BLaER1 treated with 17β-estradiol and CSF1 and Interleukin-3, amounts not matched to agents 10 nM and 100 nM (cell line): ENCODE measurements at regions not wholly inside any gene's neighbourhood (a gene's known extent, or its start where the extent isn't known, plus 50 kb on each side); places are given as distances from the start of the nearest gene placed in this dataset.

Experiments used
- H3K27ac ChIP-seq, 11 experiments: shearing (Covaris generic); formaldehyde crosslinking; 2 replicates each; pipeline ENCODE4 v1.8.1; 2022
- H3K27me3 ChIP-seq, 11 experiments: shearing (Covaris generic); formaldehyde crosslinking; 2 replicates each; pipeline ENCODE4 v1.8.1; 2022
- H3K36me3 ChIP-seq, 11 experiments: shearing (Covaris generic); formaldehyde crosslinking; 2 replicates each; pipeline ENCODE4 v1.8.1; 2022
- H3K4me1 ChIP-seq, 10 experiments: shearing (Covaris generic); formaldehyde crosslinking; 2 replicates each; pipeline ENCODE4 v1.8.1; 2022
- H3K4me2 ChIP-seq, 11 experiments: shearing (Covaris generic); formaldehyde crosslinking; 2 replicates each; pipeline ENCODE4 v1.8.1; 2022
- H3K4me3 ChIP-seq, 10 experiments: shearing (Covaris generic); formaldehyde crosslinking; 2 replicates each; pipeline ENCODE4 v1.8.1; 2022
- H3K9ac ChIP-seq, 11 experiments: shearing (Covaris generic); formaldehyde crosslinking; 2 replicates each; pipeline ENCODE4 v1.8.1; 2022
- H3K9me3 ChIP-seq, 11 experiments: shearing (Covaris generic); formaldehyde crosslinking; replicated peaks in 1 of 11; 2 replicates each; pipeline ENCODE4 v1.8.1; 2022
- H4K20me1 ChIP-seq, 11 experiments: shearing (Covaris generic); formaldehyde crosslinking; 2 replicates each; pipeline ENCODE4 v1.8.1; 2022
- Cebpa-rat ChIP-seq, 11 experiments: shearing (Covaris generic); IDR thresholded peaks; 2 replicates each; pipeline ENCODE4 v1.8.1; 2022

GRCh38 chrX:6667048-6667768 lies 132.3 kb upstream of the VCX3A start:
- Histone ChIP-seq H3K4me2 (peak overlapping the region; percentile 36 to 78 (median 54)), H3K36me3 (no peaks in the 10 kb centered on the region), H3K9me3 (peaks cover 0 to 7% (median 4%) of the 10 kb centered on the region in 11 experiments; a peak in 5 of 22 replicates), H4K20me1 (no peaks in the 10 kb centered on the region), H3K9ac (peak overlapping the region in 9 of 11 experiments; percentile 8 to 65 (median 49); a peak in 16 of 22 replicates), H3K27ac (peak overlapping the region; percentile 42 to 87 (median 79); a peak in 21 of 22 replicates), H3K27me3 (no peaks in the 10 kb centered on the region), H3K4me3 (no peak overlapping the region; a peak in 2 of 20 replicates), H3K4me1 (peaks cover 12 to 32% (median 20%) of the 10 kb centered on the region in 10 experiments)
- no peak for TF ChIP-seq Cebpa-rat (IDR thresholded peaks at IDR 0.05)

- peak overlapping the region in 8 of 11 experiments; percentile 40 to 78 (median 66); a peak in 16 of 22 replicates for H3K4me2 ChIP-seq
- H3K4me1 ChIP-seq = peaks cover 12 to 32% (median 20%) of the 10 kb centered on the region in 10 experiments
- H3K9ac ChIP-seq = peak overlapping the region in 4 of 11 experiments; percentile 34 to 65 (median 54); a peak in 6 of 22 replicates
- no peaks in the 10 kb centered on the region for H3K27me3 ChIP-seq
- H3K9me3 ChIP-seq = peaks cover 0 to 7% (median 4%) of the 10 kb centered on the region in 11 experiments; a peak in 5 of 22 replicates
- TF ChIP-seq Cebpa-rat (IDR thresholded peaks at IDR 0.05) = no peak
- H4K20me1 ChIP-seq = no peaks in the 10 kb centered on the region
- no peaks in the 10 kb centered on the region for H3K36me3 ChIP-seq
- no peak overlapping the region; a peak in 1 of 20 replicates for H3K4me3 ChIP-seq
- H3K27ac ChIP-seq = peak overlapping the region in 10 of 11 experiments; percentile 42 to 87 (median 79); a peak in 19 of 22 replicates
Measured at GRCh38 chrX:6666624-6667023, 131.7 kb upstream of the VCX3A start.

- H3K36me3 ChIP-seq = no peaks in the 10 kb centered on the region
- H3K27me3 ChIP-seq = no peaks in the 10 kb centered on the region
- H3K27ac ChIP-seq = no peak overlapping the region
- no peak for TF ChIP-seq Cebpa-rat (IDR thresholded peaks at IDR 0.05)
- H3K4me3 ChIP-seq = no peak overlapping the region
- peaks cover 13 to 25% (median 19%) of the 10 kb centered on the region in 11 experiments; a peak in 20 of 22 replicates for H3K9me3 ChIP-seq
- H3K4me2 ChIP-seq = no peak overlapping the region
- peaks cover under 1 to 14% (median 6%) of the 10 kb centered on the region in 10 experiments; a peak in 17 of 20 replicates for H3K4me1 ChIP-seq
- H4K20me1 ChIP-seq = no peaks in the 10 kb centered on the region
- no peak overlapping the region for H3K9ac ChIP-seq
Measured at GRCh38 chrX:6661736-6662135, 126.8 kb upstream of the VCX3A start.

GRCh38 chrX:6660567-6661264 lies 125.8 kb upstream of the VCX3A start:
- Histone ChIP-seq H3K36me3 (no peaks in the 10 kb centered on the region), H4K20me1 (no peaks in the 10 kb centered on the region), H3K4me2 (no peak overlapping the region)

GRCh38 chrX:6645216-6645615 lies 110.3 kb upstream of the VCX3A start:
- no peaks in the 10 kb centered on the region for H4K20me1 ChIP-seq
- no peak overlapping the region for H3K4me2 ChIP-seq
- no peak overlapping the region for H3K4me3 ChIP-seq
- H3K9ac ChIP-seq = no peak overlapping the region
- no peak overlapping the region for H3K27ac ChIP-seq
- H3K9me3 ChIP-seq = peaks cover 6 to 29% (median 17%) of the 10 kb centered on the region in 11 experiments; a peak in 21 of 22 replicates
- no peaks in the 10 kb centered on the region for H3K36me3 ChIP-seq
- no peak for TF ChIP-seq Cebpa-rat (IDR thresholded peaks at IDR 0.05)
- no peaks in the 10 kb centered on the region for H3K27me3 ChIP-seq
- no peaks in the 10 kb centered on the region for H3K4me1 ChIP-seq

More at GRCh38 chrX:6660567-6661264, 125.8 kb upstream of the VCX3A start:
- no peak overlapping the region for H3K9ac ChIP-seq
- no peak overlapping the region for H3K27ac ChIP-seq
- H3K27me3 ChIP-seq = no peaks in the 10 kb centered on the region
- TF ChIP-seq Cebpa-rat (IDR thresholded peaks at IDR 0.05) = no peak
- peaks cover 0 to 4% (median 0%) of the 10 kb centered on the region in 10 experiments; a peak in 6 of 20 replicates for H3K4me1 ChIP-seq
- peaks cover 13 to 25% (median 16%) of the 10 kb centered on the region in 11 experiments; a peak in 19 of 22 replicates for H3K9me3 ChIP-seq
- no peak overlapping the region for H3K4me3 ChIP-seq

- Histone ChIP-seq H3K4me2 (no peak overlapping the region), H3K36me3 (no peaks in the 10 kb centered on the region)
Measured at GRCh38 chrX:6644411-6644810, 109.5 kb upstream of the VCX3A start.

GRCh38 chrX:6640727-6641126 lies 105.8 kb upstream of the VCX3A start:
- no peak overlapping the region for H3K4me3 ChIP-seq
- no peak overlapping the region for H3K9ac ChIP-seq
- no peaks in the 10 kb centered on the region for H3K36me3 ChIP-seq
- no peak overlapping the region for H3K4me2 ChIP-seq
- H3K27me3 ChIP-seq = no peaks in the 10 kb centered on the region
- peaks cover 6 to 24% (median 17%) of the 10 kb centered on the region in 11 experiments; a peak in 21 of 22 replicates for H3K9me3 ChIP-seq
- no peak for TF ChIP-seq Cebpa-rat (IDR thresholded peaks at IDR 0.05)
- H3K4me1 ChIP-seq = no peaks in the 10 kb centered on the region
- H3K27ac ChIP-seq = no peak overlapping the region
- H4K20me1 ChIP-seq = no peaks in the 10 kb centered on the region

More at GRCh38 chrX:6644411-6644810, 109.5 kb upstream of the VCX3A start:
- Histone ChIP-seq H3K9me3 (peaks cover 6 to 29% (median 17%) of the 10 kb centered on the region in 11 experiments; a peak in 21 of 22 replicates), H3K27me3 (no peaks in the 10 kb centered on the region), H4K20me1 (no peaks in the 10 kb centered on the region), H3K4me3 (no peak overlapping the region), H3K4me1 (no peaks in the 10 kb centered on the region), H3K27ac (no peak overlapping the region), H3K9ac (no peak overlapping the region)
- TF ChIP-seq Cebpa-rat (IDR thresholded peaks at IDR 0.05) = no peak

- no peak overlapping the region for H3K4me2 ChIP-seq
- no peaks in the 10 kb centered on the region for H3K36me3 ChIP-seq
- H3K27ac ChIP-seq = no peak overlapping the region
- no peaks in the 10 kb centered on the region for H3K4me1 ChIP-seq
- H3K9ac ChIP-seq = no peak overlapping the region
- TF ChIP-seq Cebpa-rat (IDR thresholded peaks at IDR 0.05) = no peak
- peaks cover 0 to 22% (median 0%) of the 10 kb centered on the region in 11 experiments; a peak in 3 of 22 replicates for H3K9me3 ChIP-seq
- H4K20me1 ChIP-seq = no peaks in the 10 kb centered on the region
- no peak overlapping the region for H3K4me3 ChIP-seq
- H3K27me3 ChIP-seq = no peaks in the 10 kb centered on the region
Measured at GRCh38 chrX:6614506-6614905, 79.6 kb upstream of the VCX3A start.

- Histone ChIP-seq H3K9ac (no peak overlapping the region), H3K27ac (no peak overlapping the region), H3K4me2 (no peak overlapping the region), H3K36me3 (no peaks in the 10 kb centered on the region), H3K4me3 (no peak overlapping the region), H3K27me3 (no peaks in the 10 kb centered on the region), H3K4me1 (no peaks in the 10 kb centered on the region), H3K9me3 (peaks cover 0 to 23% (median 5%) of the 10 kb centered on the region in 11 experiments; a peak in 10 of 22 replicates), H4K20me1 (no peaks in the 10 kb centered on the region)
- no peak for TF ChIP-seq Cebpa-rat (IDR thresholded peaks at IDR 0.05)
Measured at GRCh38 chrX:6599230-6599860, 64.4 kb upstream of the VCX3A start.
